Heart right ventricle (tissue), 16 donors: ENCODE measurements at regions not wholly inside any gene's neighbourhood (a gene's known extent, or its start where the extent isn't known, plus 50 kb on each side); places are given as distances from the start of the nearest gene placed in this dataset.

Experiments
- ATAC-seq, 8 donors: fragments of 200-7000 bp; cut with Tn5 transposase; one replicate each; pipeline ENCODE4 v1.9.1; 2020; ENCODE audit warnings: mild to moderate bottlenecking in 8 of 8, moderate library complexity in 8 of 8, moderate number of reproducible peaks in 1 of 8
- DNase-seq, 2 donors: peaks; one replicate each; pipeline ENCODE4 v3.0.0-alpha.2; 2020
- H3K27ac ChIP-seq, 10 donors: fragments of 200-600 bp; sonication (generic) in 2 of 10; one replicate each; pipeline versions ENCODE4 v1.5.0 to v1.8.0; 2020 to 2022; ENCODE audit warnings: mild to moderate bottlenecking in 3 of 10
- H3K27me3 ChIP-seq, 7 donors: fragments of 200-600 bp; one replicate each; pipeline ENCODE4 v1.8.0; 2021 to 2022; ENCODE audit warnings: mild to moderate bottlenecking in 2 of 7
- H3K36me3 ChIP-seq, 9 donors: fragments of 200-600 bp; sonication (generic) in 1 of 9; one replicate each; pipeline versions ENCODE4 v1.5.0 to v1.8.0; 2020 to 2022; ENCODE audit warnings: mild to moderate bottlenecking in 2 of 9
- H3K4me1 ChIP-seq, 9 donors: fragments of 200-600 bp; sonication (generic) in 1 of 9; one replicate each; pipeline versions ENCODE4 v1.5.0 to v1.8.0; 2020 to 2022; ENCODE audit warnings: mild to moderate bottlenecking in 4 of 9
- H3K4me3 ChIP-seq, 10 donors: fragments of 200-600 bp; sonication (generic) in 2 of 10; one replicate each; pipeline versions ENCODE4 v1.5.0 to v1.8.0; 2020 to 2022; ENCODE audit warnings: mild to moderate bottlenecking in 7 of 10, moderate library complexity in 2 of 10
- H3K9me3 ChIP-seq, 11 donors: fragments of 200-600 bp in 10 of 11; sonication (generic) in 2 of 11; one replicate each; pipeline versions ENCODE4 v1.5.0 to v1.8.0; 2013 to 2022; ENCODE audit warnings: mild to moderate bottlenecking in 2 of 11, control low read depth in 1 of 11, moderate library complexity in 1 of 11
- WGBS, 2 donors: extraction: QIAGEN DNeasy Blood & Tissue Kit; methylation state at CpG; one replicate each; pipeline ENCODE4 v1.1.7; 2013; ENCODE audit warnings: inconsistent platforms in 1 of 2; 5-methylcytosine and 5-hydroxymethylcytosine counted together
- intact Hi-C, 10 donors: fragments of 100-400 bp; cut with DNase I; formaldehyde crosslinking; loops; one replicate each; pipeline versions ENCODE4 v1.11.1 to v1.14.2; 2022
- TF ChIP-seq, protein P1 (sequence below), 9 donors: fragments of 200-600 bp; sonication (generic) in 2 of 9; IDR thresholded peaks; one replicate each; pipeline versions ENCODE4 v1.5.0 to v1.8.0; 2021 to 2022; ENCODE audit warnings: antibody characterized with exemption in 9 of 9, mild to moderate bottlenecking in 5 of 9, moderate library complexity in 1 of 9
- donor health status: Arrhythmogenic right ventricular cardiomyopathy.
- donor health status: ischemic (EF 13 %, LVEDD 7.1; RV severe dilation, severe dysfunction).
- donor health status: healthy with polysubstance abuse.
- donor health status: DM: no; HTN: yes; CAD: no.
- donor health status: DM: no; HTN: no; CAD: no.
- donor health status: ischemic (EF 25% LVEDD 6.9; RV normal size, moderate dysfunction).
- donor health status: ischemic (EF 25% LVEDD 5.7; RV mildly dilated, moderate dysfunction).
- donor health status: healthy.
- donor health status: DM: yes; HTN: yes; CAD: no.
- donor health status: Ischemic cardiomyopathy.
- donor health status: ischemic (EF 35%, LVEDD 5.7; RV mildly dilated, moderate dysfunction).
- donor health status: nonischemic (EF 11% LVEDD 7.7; RV severe dilation, severe dysfunction).
- donor health status: DM: yes; HTN: yes; CAD: no.
- donor health status: PGD.
- donor health status: ischemic (EF 29% LVEDD 5.4; RV normal size, mild dysfunction).
- donor health status: nonischemic (EF 23%, LVEDD 6.1; RV moderate dilation, normal function).

GRCh38 chr1:55289614-55290013 lies 74.5 kb upstream of the USP24 start:
- no peaks in the 10 kb centered on the region for H3K27me3 ChIP-seq
- H3K36me3 ChIP-seq, result no peaks in the 10 kb centered on the region
- DNase-seq (no peak), ATAC-seq (no peak)
- peaks cover 0 to 6% (median 0%) of the 10 kb centered on the region in 9 donors for H3K4me1 ChIP-seq
- H3K27ac ChIP-seq, result no peak overlapping the region
- H3K9me3 ChIP-seq, result no peaks in the 10 kb centered on the region
- intact Hi-C loops, result loop anchor here in 9 of 10 donors (5.0 to 10.0 kb wide), 8 partner anchors 48 to 1535 kb away; partner anchors contain the start of gene FYB2 (in 1 of the 9)
- H3K4me3 ChIP-seq, result no peak overlapping the region
- 92 to 97% methylated on average over 5 of the region's 5 CpGs for WGBS, 2 donors
- TF ChIP-seq, protein P1, sequence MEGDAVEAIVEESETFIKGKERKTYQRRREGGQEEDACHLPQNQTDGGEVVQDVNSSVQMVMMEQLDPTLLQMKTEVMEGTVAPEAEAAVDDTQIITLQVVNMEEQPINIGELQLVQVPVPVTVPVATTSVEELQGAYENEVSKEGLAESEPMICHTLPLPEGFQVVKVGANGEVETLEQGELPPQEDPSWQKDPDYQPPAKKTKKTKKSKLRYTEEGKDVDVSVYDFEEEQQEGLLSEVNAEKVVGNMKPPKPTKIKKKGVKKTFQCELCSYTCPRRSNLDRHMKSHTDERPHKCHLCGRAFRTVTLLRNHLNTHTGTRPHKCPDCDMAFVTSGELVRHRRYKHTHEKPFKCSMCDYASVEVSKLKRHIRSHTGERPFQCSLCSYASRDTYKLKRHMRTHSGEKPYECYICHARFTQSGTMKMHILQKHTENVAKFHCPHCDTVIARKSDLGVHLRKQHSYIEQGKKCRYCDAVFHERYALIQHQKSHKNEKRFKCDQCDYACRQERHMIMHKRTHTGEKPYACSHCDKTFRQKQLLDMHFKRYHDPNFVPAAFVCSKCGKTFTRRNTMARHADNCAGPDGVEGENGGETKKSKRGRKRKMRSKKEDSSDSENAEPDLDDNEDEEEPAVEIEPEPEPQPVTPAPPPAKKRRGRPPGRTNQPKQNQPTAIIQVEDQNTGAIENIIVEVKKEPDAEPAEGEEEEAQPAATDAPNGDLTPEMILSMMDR (IDR thresholded peaks at IDR 0.05), result no peak

- intact Hi-C loops, result loop anchor here in 8 of 10 donors (5.0 to 10.0 kb wide), 8 partner anchors 48 to 1536 kb away; partner anchors contain the start of gene FYB2 (in 1 of the 8)
- peaks cover 0 to 6% (median 0%) of the 10 kb centered on the region in 9 donors for H3K4me1 ChIP-seq
- ATAC-seq, result no peak
- H3K27ac ChIP-seq, result no peak overlapping the region
- no peak for DNase-seq
- WGBS, 2 donors, result 95 to 97% methylated on average over 7 of the region's 7 CpGs
- TF ChIP-seq, protein P1 (IDR thresholded peaks at IDR 0.05), result no peak
- H3K36me3 ChIP-seq, result no peaks in the 10 kb centered on the region
- no peaks in the 10 kb centered on the region for H3K27me3 ChIP-seq
- H3K9me3 ChIP-seq, result no peaks in the 10 kb centered on the region
- no peak overlapping the region for H3K4me3 ChIP-seq
Observed at GRCh38 chr1:55289042-55289441, 73.9 kb upstream of the USP24 start.

DNA sequence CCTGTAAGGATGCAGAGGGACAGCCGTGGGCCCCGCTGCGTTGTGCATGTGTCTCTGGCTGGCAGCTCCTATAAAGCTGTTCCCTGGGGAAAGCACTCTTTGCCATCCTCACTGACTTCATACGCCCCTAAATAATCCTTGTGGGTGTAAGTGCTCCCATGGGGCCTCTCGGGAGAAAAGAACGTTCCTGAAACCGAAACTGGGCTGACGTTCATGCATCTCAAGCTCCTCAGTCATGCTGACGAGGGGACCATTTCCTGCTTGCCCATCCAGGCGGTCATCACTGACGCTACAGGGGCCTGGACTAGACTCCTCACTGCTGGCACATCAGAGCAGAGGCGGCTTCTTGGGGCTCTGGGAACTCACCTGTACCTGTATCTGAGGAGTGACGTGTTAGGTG lies 73.1 kb upstream of the USP24 start:
- WGBS, 2 donors, result 76 to 86% methylated on average over 13 of the region's 13 CpGs
- no peak overlapping the region for H3K27ac ChIP-seq
- TF ChIP-seq, protein P1 (IDR thresholded peaks at IDR 0.05), result no peak
- H3K27me3 ChIP-seq, result no peaks in the 10 kb centered on the region
- peak overlapping the region in 2 of 10 donors; percentile 19 to 24 for H3K4me3 ChIP-seq
- H3K36me3 ChIP-seq, result no peaks in the 10 kb centered on the region
- peaks cover 0 to 6% (median 0%) of the 10 kb centered on the region in 9 donors for H3K4me1 ChIP-seq
- H3K9me3 ChIP-seq, result no peaks in the 10 kb centered on the region
- intact Hi-C loops, result loop anchor here in 8 of 10 donors (5.0 to 10.0 kb wide), 8 partner anchors 49 to 1537 kb away; partner anchors contain the start of gene FYB2 (in 1 of the 8)
- ATAC-seq (peak in 6 of 8 donors; percentile 34 to 74 (median 49)), DNase-seq (peak in 1 of 2 donors; percentile 51)

DNA sequence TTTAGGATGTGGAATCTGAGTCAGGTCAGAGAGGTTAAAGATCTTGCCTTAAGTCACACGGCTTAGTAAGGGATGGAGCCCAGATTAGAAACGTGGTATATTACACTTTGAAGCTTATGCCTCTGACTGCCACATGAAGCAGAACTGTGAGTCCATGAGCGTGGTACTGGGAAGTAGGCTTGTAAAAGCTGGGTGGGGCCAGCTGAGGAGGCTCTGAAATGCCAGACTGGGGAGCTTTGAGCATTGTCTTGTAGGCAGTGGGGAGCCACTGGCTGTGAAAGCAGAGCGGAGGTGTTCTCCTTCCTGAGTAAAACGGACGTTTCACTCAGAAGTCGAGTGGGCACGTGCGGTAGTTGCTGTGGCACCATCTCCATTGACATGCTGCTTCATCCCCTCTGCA lies 72.6 kb upstream of the USP24 start:
- intact Hi-C loops, result loop anchor here in 8 of 10 donors (2.0 to 10.0 kb wide), 9 partner anchors 50 to 1537 kb away; partner anchors contain the start of gene FYB2 (in 1 of the 8)
- Histone ChIP-seq H3K27me3 (no peaks in the 10 kb centered on the region), H3K27ac (peak overlapping the region in 1 of 10 donors; percentile 36), H3K9me3 (no peaks in the 10 kb centered on the region), H3K36me3 (no peaks in the 10 kb centered on the region), H3K4me1 (peaks cover 0 to 6% (median 0%) of the 10 kb centered on the region in 9 donors), H3K4me3 (peak overlapping the region in 1 of 10 donors; percentile 24)
- ATAC-seq (no peak), DNase-seq (no peak)
- WGBS, 2 donors, result 90 to 91% methylated on average over 9 of the region's 9 CpGs
- TF ChIP-seq, protein P1 (IDR thresholded peaks at IDR 0.05), result no peak
